AG10803 (cell line): ENCODE measurements at regions not wholly inside any gene's neighbourhood (a gene's known extent, or its start where the extent isn't known, plus 50 kb on each side); places are given as distances from the start of the nearest gene placed in this dataset.
"Not testable (repeated sequence)": the region's sequence is repeated elsewhere in the genome, so short reads cannot be mapped to it uniquely, and the experiment has no call there.

Source experiments
- DNase-seq: peaks from one replicate; pipeline ENCODE4 v3.0.0; 2010; ENCODE audit warnings: low read depth
- H3K4me3 ChIP-seq: 2 replicates; pipeline ENCODE4 v1.5.1; 2011; ENCODE audit warnings: mild to moderate bottlenecking, low read length, control low read depth
- CTCF ChIP-seq: conservative IDR thresholded peaks from 2 replicates; pipeline ENCODE4 v1.5.1; 2011; ENCODE audit warnings: mild to moderate bottlenecking, low read length, control low read depth, inconsistent platforms

- TF ChIP-seq CTCF, result no peak
- H3K4me3 ChIP-seq, result no peak overlapping the region
- no peak for DNase-seq
Measured at GRCh38 chr13:90833951-90834350, 513.5 kb upstream of the MIR17HG start.

DNA sequence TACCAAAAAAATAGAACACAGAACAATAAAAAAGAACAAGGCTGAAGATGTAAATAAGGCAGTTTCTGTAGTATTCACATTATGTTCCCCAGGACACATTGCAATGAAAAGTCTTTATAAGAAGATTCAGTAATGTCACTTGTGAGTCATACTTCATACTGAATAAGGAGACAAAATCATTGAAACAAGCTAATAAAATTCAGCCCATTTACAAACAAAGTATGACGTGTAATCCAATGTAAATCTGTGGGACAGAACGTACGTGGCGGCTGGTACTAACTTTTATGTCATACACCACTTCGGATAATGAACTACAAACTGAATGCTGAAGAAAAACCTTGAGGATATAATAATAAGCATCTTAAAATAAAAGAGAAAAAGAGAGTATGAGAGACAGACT is 512.8 kb upstream of the MIR17HG start:
- no peak overlapping the region for H3K4me3 ChIP-seq
- DNase-seq, result no peak
- TF ChIP-seq CTCF, result no peak

DNA sequence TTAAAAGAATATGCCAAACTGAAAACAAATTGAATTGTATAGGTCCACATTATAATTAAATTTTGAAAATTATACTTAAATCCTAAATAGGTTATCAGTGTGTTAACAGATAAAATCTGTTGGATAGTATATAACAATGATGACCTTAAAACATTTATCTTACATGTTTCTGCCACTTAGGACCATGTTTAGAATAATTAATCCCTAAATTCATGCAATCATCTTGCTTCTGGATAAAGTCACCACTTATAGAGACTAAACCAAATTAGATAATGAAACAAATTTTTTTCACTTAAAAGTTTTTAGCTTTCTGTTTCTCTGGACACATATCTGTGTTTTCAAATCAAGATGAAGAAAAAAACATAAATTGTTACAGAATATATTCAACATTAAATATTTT is 511.7 kb upstream of the MIR17HG start:
- H3K4me3 ChIP-seq, result no peak overlapping the region
- no peak for TF ChIP-seq CTCF
- DNase-seq, result no peak

- TF ChIP-seq CTCF, result no peak
- H3K4me3 ChIP-seq, result no peak overlapping the region
Measured at GRCh38 chr13:90838317-90838960, 509.0 kb upstream of the MIR17HG start.

GRCh38 chr13:90839061-90839460 is 508.4 kb upstream of the MIR17HG start:
- DNase-seq, result no peak
- H3K4me3 ChIP-seq, result no peak overlapping the region
- no peak for TF ChIP-seq CTCF

More at GRCh38 chr13:90838317-90838960, 509.0 kb upstream of the MIR17HG start:
- no peak for DNase-seq

DNA sequence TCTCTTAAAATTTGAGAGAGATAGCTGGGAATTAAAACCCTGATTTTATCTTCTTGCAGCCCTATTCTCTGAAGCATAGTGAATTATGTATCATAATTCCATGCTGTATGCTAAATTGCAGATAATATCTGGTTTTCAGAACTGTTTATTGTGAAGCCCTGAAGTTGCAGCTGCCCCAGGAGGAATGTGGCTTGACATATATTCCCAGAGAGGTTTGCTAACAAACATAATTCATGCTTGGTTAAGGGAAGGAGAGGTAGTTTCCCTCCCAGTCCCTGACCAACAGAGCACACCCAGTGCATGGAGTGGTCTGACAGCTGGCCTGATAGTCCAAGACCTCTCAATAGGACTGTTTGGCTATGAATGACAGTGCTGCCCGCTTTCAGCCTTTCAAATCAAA is 500.6 kb upstream of the MIR17HG start:
- no peak overlapping the region for H3K4me3 ChIP-seq
- TF ChIP-seq CTCF, result no peak
- no peak for DNase-seq

DNA sequence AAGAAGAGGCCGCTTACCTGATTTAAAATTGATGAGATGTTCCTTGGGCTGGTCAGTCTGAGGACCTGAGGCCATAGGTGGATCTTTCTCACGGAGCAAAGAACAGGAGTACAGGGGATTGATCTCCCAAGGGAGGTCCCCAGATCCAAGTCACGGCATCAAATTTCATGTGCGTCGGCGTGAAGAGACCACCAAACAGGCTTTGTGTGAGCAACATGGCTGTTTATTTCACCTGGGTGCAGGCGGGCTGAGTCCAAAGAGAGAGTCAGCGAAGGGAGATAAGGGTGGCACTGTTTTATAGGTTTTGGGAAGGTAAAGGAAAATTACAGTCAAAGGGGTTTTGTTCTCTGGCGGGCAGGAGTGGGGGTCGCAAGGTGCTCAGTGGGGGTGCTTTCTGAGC is 493.8 kb upstream of the MIR17HG start:
- not testable (repeated sequence) for H3K4me3 ChIP-seq, DNase-seq

DNA sequence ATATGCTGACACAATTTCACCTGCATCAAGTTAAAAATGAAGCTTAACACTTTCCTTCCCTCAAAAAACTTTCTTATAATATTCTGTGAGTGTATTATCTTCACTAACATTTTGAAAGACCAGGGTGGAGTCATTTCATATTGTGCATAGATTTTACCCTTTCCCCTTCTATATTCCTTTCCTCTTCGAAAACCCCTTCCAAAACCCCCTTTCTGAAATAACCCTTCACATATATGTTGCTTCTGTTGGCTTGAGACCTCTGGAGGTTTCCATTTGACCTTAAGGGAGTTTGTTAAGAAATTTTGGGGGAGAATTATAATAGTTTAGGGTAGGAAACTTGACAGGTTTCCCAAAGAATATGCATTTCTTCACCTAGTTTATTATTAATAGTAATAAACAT is 489.6 kb upstream of the MIR17HG start:
- TF ChIP-seq CTCF, result no peak
- H3K4me3 ChIP-seq, result no peak overlapping the region
- DNase-seq, result no peak
